ENCODE measurements at regions not wholly inside any gene's neighbourhood (a gene's known extent, or its start where the extent isn't known, plus 50 kb on each side); places are given as distances from the start of the nearest gene placed in this dataset.
A peak's percentile ranks its signal among the peaks of the same experiment; 100 is the strongest.

DNA sequence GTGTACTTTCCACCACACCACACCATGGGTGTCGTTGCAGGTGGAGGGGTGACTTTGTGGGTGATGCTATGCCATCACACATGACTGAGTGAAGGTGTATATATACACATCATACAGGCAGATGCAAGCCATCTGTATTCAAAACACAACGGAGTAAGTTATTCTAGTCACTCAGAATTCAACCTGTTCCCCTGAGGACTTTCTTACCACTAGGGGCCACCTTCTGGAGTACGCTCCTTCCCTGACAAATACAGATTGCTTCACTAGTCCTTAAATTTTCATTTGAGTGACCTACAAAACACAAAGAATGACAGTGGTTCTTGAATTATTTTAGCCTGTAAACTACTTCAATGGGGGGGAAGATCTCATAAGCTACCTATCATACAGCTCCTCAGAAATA is 52.8 kb upstream of the NTRK3 start:
- peak; percentile 26 for DNase-seq

DNA sequence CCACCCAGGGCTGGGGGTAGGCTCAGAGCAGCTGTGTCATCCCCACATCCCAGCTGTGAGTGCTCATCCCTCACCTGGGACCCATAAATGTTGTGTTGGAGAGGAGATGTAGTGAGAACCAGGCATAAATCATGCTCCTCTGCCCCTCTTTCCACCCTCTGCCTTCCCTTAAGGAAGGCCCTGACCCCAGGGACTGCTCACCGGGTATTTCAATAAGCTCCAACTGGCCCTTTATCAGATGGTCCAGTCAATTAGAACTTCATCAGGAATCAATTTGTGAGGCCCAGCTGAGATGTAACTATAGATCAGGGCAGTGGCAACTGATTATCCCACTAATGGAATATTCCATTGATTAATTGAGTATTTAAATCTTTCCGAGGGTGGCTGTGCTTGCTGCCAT is 50.8 kb upstream of the NTRK3 start:
- Histone ChIP-seq H3K18ac (ENCODE audit: low read length) (no peak overlapping the region), H2BK15ac (replicated peaks; ENCODE audit: low read depth) (no peak overlapping the region), H3K27ac (ENCODE audit: low read depth, low read length) (no peak overlapping the region), H3K4me3 (ENCODE audit: low read length) (no peak overlapping the region), H3K23ac (ENCODE audit: low read length) (no peak overlapping the region), H3K4me1 (ENCODE audit: control insufficient read depth, low read depth, low read length) (no peaks in the 10 kb centered on the region), H3K27me3 (ENCODE audit: insufficient read depth, low read length, poor library complexity) (no peaks in the 10 kb centered on the region), H3K56ac (ENCODE audit: low read length) (no peak overlapping the region), H3K4ac (ENCODE audit: low read depth, low read length) (no peak overlapping the region), H3K9ac (ENCODE audit: low read length) (no peak overlapping the region), H3K4me2 (ENCODE audit: low read length) (no peak overlapping the region), H4K5ac (ENCODE audit: low read length) (no peak overlapping the region), H2BK120ac (ENCODE audit: low read depth, low read length) (no peak overlapping the region), H3K79me2 (ENCODE audit: control insufficient read depth, insufficient read depth, low read length) (no peaks in the 10 kb centered on the region), H3K36me3 (ENCODE audit: control insufficient read depth, insufficient read depth, low read length) (no peaks in the 10 kb centered on the region), H4K8ac (ENCODE audit: low read depth, low read length) (no peak overlapping the region), H3K79me1 (ENCODE audit: low read length) (no peaks in the 10 kb centered on the region), H2BK5ac (ENCODE audit: low read length) (no peak overlapping the region), H2AK5ac (ENCODE audit: low read length) (no peak overlapping the region)
- no CpG with 5 or more reads among the region's 2 CpGs for WGBS (ENCODE audit: extremely low coverage, insufficient coverage, low lambda C conversion rate)
- DNase-seq: no peak

More for the DNA sequence above, 52.8 kb upstream of the NTRK3 start:
- no peak overlapping the region for H3K4me2 ChIP-seq (ENCODE audit: low read length)
- H3K27me3 ChIP-seq (ENCODE audit: insufficient read depth, low read length, poor library complexity): no peaks in the 10 kb centered on the region
- H3K4ac ChIP-seq (ENCODE audit: low read depth, low read length): no peak overlapping the region
- no peak overlapping the region for H3K23ac ChIP-seq (ENCODE audit: low read length)
- H3K9ac ChIP-seq (ENCODE audit: low read length): no peak overlapping the region
- H2BK120ac ChIP-seq (ENCODE audit: low read depth, low read length): no peak overlapping the region
- WGBS (ENCODE audit: extremely low coverage, insufficient coverage, low lambda C conversion rate): no CpG with 5 or more reads among the region's 3 CpGs
- no peak overlapping the region for H4K8ac ChIP-seq (ENCODE audit: low read depth, low read length)
- H3K4me1 ChIP-seq (ENCODE audit: control insufficient read depth, low read depth, low read length): no peaks in the 10 kb centered on the region
- no peak overlapping the region for H2BK15ac ChIP-seq (replicated peaks; ENCODE audit: low read depth)
- H3K79me2 ChIP-seq (ENCODE audit: control insufficient read depth, insufficient read depth, low read length): no peaks in the 10 kb centered on the region
- H2AK5ac ChIP-seq (ENCODE audit: low read length): no peak overlapping the region
- H3K27ac ChIP-seq (ENCODE audit: low read depth, low read length): no peak overlapping the region
- H2BK5ac ChIP-seq (ENCODE audit: low read length): no peak overlapping the region
- no peak overlapping the region for H3K18ac ChIP-seq (ENCODE audit: low read length)
- no peaks in the 10 kb centered on the region for H3K79me1 ChIP-seq (ENCODE audit: low read length)
- H4K5ac ChIP-seq (ENCODE audit: low read length): no peak overlapping the region
- H3K36me3 ChIP-seq (ENCODE audit: control insufficient read depth, insufficient read depth, low read length): no peaks in the 10 kb centered on the region
- no peak overlapping the region for H3K4me3 ChIP-seq (ENCODE audit: low read length)
- no peak overlapping the region for H3K56ac ChIP-seq (ENCODE audit: low read length)
